ENCODE measurements at regions not wholly inside any gene's neighbourhood (a gene's known extent, or its start where the extent isn't known, plus 50 kb on each side); places are given as distances from the start of the nearest gene placed in this dataset.
"Not testable (repeated sequence)": the region's sequence is repeated elsewhere in the genome, so short reads cannot be mapped to it uniquely, and the experiment has no call there.

GRCh38 chrX:42290608-42291007 lies 367.3 kb upstream of the CASK start:
- no peak for DNase-seq (ENCODE audit: low spot score)
- H3K27ac Mint-ChIP-seq (ENCODE audit: unreplicated experiment) = no peak overlapping the region
- H3K36me3 Mint-ChIP-seq (ENCODE audit: low read depth) = no peaks in the 10 kb centered on the region
- TF ChIP-seq CTCF (IDR thresholded peaks at IDR 0.05) = peak; percentile 42
- no peaks in the 10 kb centered on the region for H3K4me1 Mint-ChIP-seq (ENCODE audit: low read depth)
- H3K27me3 Mint-ChIP-seq (ENCODE audit: low read depth) = no peaks in the 10 kb centered on the region
- no peak overlapping the region for H3K4me3 Mint-ChIP-seq (ENCODE audit: unreplicated experiment)
- H3K9me3 Mint-ChIP-seq (ENCODE audit: low read depth) = peaks cover 3% of the 10 kb centered on the region

GRCh38 chrX:42289492-42290385 lies 366.4 kb upstream of the CASK start:
- H3K4me3 Mint-ChIP-seq (ENCODE audit: unreplicated experiment) = no peak overlapping the region
- H3K4me1 Mint-ChIP-seq (ENCODE audit: low read depth) = no peaks in the 10 kb centered on the region
- no peaks in the 10 kb centered on the region for H3K27me3 Mint-ChIP-seq (ENCODE audit: low read depth)
- H3K36me3 Mint-ChIP-seq (ENCODE audit: low read depth) = no peaks in the 10 kb centered on the region
- no peak for TF ChIP-seq CTCF (IDR thresholded peaks at IDR 0.05)
- H3K9me3 Mint-ChIP-seq (ENCODE audit: low read depth) = peaks cover 3% of the 10 kb centered on the region
- no peak for DNase-seq (ENCODE audit: low spot score)
- H3K27ac Mint-ChIP-seq (ENCODE audit: unreplicated experiment) = no peak overlapping the region

DNA sequence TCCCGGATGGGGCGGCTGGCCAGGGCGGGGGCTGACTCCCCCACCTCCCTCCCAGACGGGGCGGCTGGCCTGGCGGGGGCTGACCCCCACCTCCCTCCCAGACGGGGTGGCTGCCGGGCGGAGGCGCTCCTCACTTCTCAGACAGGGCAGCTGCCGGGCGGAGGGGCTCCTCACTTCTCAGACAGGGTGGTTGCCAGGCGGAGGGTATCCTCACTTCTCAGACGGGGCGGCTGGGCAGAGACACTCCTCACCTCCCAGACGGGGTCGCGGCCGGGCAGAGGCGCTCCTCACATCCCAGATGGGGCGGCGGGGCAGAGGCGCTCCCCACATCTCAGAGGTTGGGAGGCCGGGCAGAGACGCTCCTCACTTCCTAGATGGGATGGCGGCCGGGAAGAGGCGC lies 362.3 kb upstream of the CASK start:
- H3K4me3 Mint-ChIP-seq (ENCODE audit: unreplicated experiment); H3K9me3 Mint-ChIP-seq (ENCODE audit: low read depth); H3K27ac Mint-ChIP-seq (ENCODE audit: unreplicated experiment); H3K36me3 Mint-ChIP-seq (ENCODE audit: low read depth); H3K4me1 Mint-ChIP-seq (ENCODE audit: low read depth); DNase-seq (ENCODE audit: low spot score); H3K27me3 Mint-ChIP-seq (ENCODE audit: low read depth): not testable (repeated sequence)

DNA sequence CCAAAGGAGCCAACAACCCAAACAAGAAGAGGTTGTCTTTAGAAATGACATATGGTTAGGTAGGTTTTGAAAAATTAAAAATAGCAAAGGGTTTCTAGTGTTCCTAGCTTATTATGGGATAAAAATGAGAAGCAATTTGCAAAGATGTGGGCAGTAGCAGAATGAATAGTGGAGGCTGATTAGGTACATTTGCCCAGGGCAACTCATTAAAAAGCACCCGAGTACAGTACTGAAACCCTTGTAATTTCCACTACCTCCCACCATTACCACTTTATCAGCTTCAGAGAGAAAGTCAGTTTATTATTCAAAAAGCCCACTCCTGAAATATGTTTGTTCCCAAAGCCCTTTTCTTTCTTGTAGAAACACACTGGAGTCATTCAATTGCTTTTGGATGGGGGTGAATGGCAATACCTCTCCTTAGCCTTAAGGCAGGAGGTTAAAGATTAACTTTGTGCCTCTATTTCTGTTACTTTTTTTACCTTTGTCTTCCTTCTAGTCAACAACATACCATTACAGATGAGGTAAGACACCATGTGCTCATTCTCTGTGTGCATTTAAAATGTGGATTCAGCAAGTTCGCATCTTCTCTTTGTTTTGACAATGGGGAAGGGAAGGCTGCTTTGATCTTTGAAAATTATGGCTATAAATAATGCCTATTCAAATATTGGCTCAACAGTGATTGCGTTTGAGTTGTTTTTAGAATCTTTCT lies 353.8 kb upstream of the CASK start:
- H3K4me3 Mint-ChIP-seq (ENCODE audit: unreplicated experiment) = no peak overlapping the region
- no peak for TF ChIP-seq CTCF (IDR thresholded peaks at IDR 0.05)
- H3K36me3 Mint-ChIP-seq (ENCODE audit: low read depth) = no peaks in the 10 kb centered on the region
- no peaks in the 10 kb centered on the region for H3K4me1 Mint-ChIP-seq (ENCODE audit: low read depth)
- peaks cover 6% of the 10 kb centered on the region for H3K27me3 Mint-ChIP-seq (ENCODE audit: low read depth)
- no peak overlapping the region for H3K27ac Mint-ChIP-seq (ENCODE audit: unreplicated experiment)
- peaks cover 4% of the 10 kb centered on the region for H3K9me3 Mint-ChIP-seq (ENCODE audit: low read depth)
- no peak for DNase-seq (ENCODE audit: low spot score)

GRCh38 chrX:42274151-42274550 lies 350.8 kb upstream of the CASK start:
- peaks cover 6% of the 10 kb centered on the region for H3K27me3 Mint-ChIP-seq (ENCODE audit: low read depth)

More at GRCh38 chrX:42274151-42274550, 350.8 kb upstream of the CASK start:
- Mint-ChIP-seq H3K4me3 (ENCODE audit: unreplicated experiment) (no peak overlapping the region), H3K9me3 (ENCODE audit: low read depth) (peaks cover 4% of the 10 kb centered on the region), H3K36me3 (ENCODE audit: low read depth) (no peaks in the 10 kb centered on the region), H3K27ac (ENCODE audit: unreplicated experiment) (no peak overlapping the region), H3K4me1 (ENCODE audit: low read depth) (no peaks in the 10 kb centered on the region)
- DNase-seq (ENCODE audit: low spot score) = no peak
- no peak for TF ChIP-seq CTCF (IDR thresholded peaks at IDR 0.05)
